K562 (cell line): ENCODE measurements at regions not wholly inside any gene's neighbourhood (a gene's known extent, or its start where the extent isn't known, plus 50 kb on each side); places are given as distances from the start of the nearest gene placed in this dataset.

Source experiments
- ATAC-seq: fragments of 200-7000 bp; cut with Tn5 transposase; 3 replicates; pipeline ENCODE4 v1.9.1; 2020; ENCODE audit warnings: moderate library complexity
- BruUV-seq: library from RNA; stranded (reverse); fragments of 400-500 nt; replicated peaks from 2 replicates; lab custom pipeline; 2021; lab: Mats Ljungman, UMichigan
- CTCF ChIA-PET: fragments of 300-600 bp; formaldehyde crosslinking; extraction: SDS; loops from one replicate; lab custom pipeline; 2021; ENCODE audit warnings: low intra/inter-chr PET ratio; lab: Yijun Ruan, JAX
- POLR2A ChIA-PET: fragments of 300-600, 350-650 bp; sonication (Branson Sonifier 250); formaldehyde crosslinking; extraction: SDS; loops from one replicate; lab custom pipeline; 2021; ENCODE audit warnings: antibody characterized with exemption, inconsistent platforms; lab: Yijun Ruan, JAX
- DNase-seq, 4 experiments: peaks; one replicate each; pipeline versions ENCODE4 v3.0.0 to v3.0.0-alpha.2; 2011 to 2018; ENCODE audit warnings: low spot score in 3 of 4, mixed read lengths in 3 of 4; ENCODE audit errors: extremely low read depth in 1 of 4
- FAIRE-seq: peaks from 2 replicates; lab custom pipeline; 2011; peaks lifted over from hg19 to GRCh38; lab: Jason Lieb, UNC
- H2AFZ ChIP-seq: 2 replicates; pipeline ENCODE4 v1.6.0; 2011; ENCODE audit warnings: low read depth, low read length, control low read depth, inconsistent platforms
- H3K27ac ChIP-seq: fragments of 200-600 bp; 3 replicates; pipeline ENCODE4 v1.8.0; 2011; ENCODE audit warnings: low read depth, mild to moderate bottlenecking, control low read depth, inconsistent platforms, low read length, moderate library complexity, mixed read lengths; ENCODE audit errors: extremely low read depth
- H3K27me3 ChIP-seq, 2 experiments: fragments of 300-600 bp in 1 of 2; 2 replicates in 1 of 2; 3 replicates in 1 of 2; pipeline versions ENCODE4 v1.6.0 to v1.8.0; 2011; ENCODE audit warnings: inconsistent platforms in 2 of 2, low read length in 2 of 2, mild to moderate bottlenecking in 1 of 2, mixed read lengths in 1 of 2, moderate library complexity in 1 of 2; ENCODE audit not compliant: control insufficient read depth in 2 of 2, insufficient read depth in 2 of 2
- H3K36me3 ChIP-seq: fragments of 300-600 bp; 3 replicates; pipeline ENCODE4 v1.8.0; 2011; ENCODE audit warnings: mild to moderate bottlenecking, low read length, inconsistent platforms; ENCODE audit not compliant: control insufficient read depth, insufficient read depth
- H3K4me1 ChIP-seq, 2 experiments: fragments of 200-600 bp in 1 of 2; replicated peaks in 1 of 2; 2 replicates in 1 of 2; 3 replicates in 1 of 2; pipeline versions ENCODE4 v1.5.1 to v1.8.0; 2011; ENCODE audit warnings: inconsistent platforms in 2 of 2, low read length in 2 of 2, mild to moderate bottlenecking in 1 of 2, mixed read lengths in 1 of 2, moderate library complexity in 1 of 2; ENCODE audit not compliant: control insufficient read depth in 2 of 2, insufficient read depth in 2 of 2
- H3K4me2 ChIP-seq: 2 replicates; pipeline ENCODE4 v1.6.1; 2011; ENCODE audit warnings: low read length, control low read depth, inconsistent platforms, mixed read lengths; ENCODE audit not compliant: insufficient read depth
- H3K4me3 ChIP-seq: fragments of 200-600 bp; sonication (generic), shearing (Covaris generic); 2 replicates; pipeline ENCODE4 v1.5.1; 2016; ENCODE audit warnings: control low read depth, inconsistent platforms
- H3K79me2 ChIP-seq: fragments of 200-600 bp; 3 replicates; pipeline ENCODE4 v1.8.0; 2011; ENCODE audit warnings: low read length, inconsistent platforms; ENCODE audit not compliant: control insufficient read depth, insufficient read depth
- H3K9ac ChIP-seq, 2 experiments: 2 replicates each; pipeline versions ENCODE4 v1.6.0 to v1.6.1; 2011; ENCODE audit warnings: low read depth in 2 of 2, low read length in 2 of 2, control low read depth in 1 of 2, inconsistent platforms in 1 of 2, mild to moderate bottlenecking in 1 of 2, mixed read lengths in 1 of 2; ENCODE audit not compliant: insufficient read depth in 1 of 2
- H3K9me1 ChIP-seq: one replicate; pipeline ENCODE4 v1.6.0; 2011; ENCODE audit warnings: inconsistent platforms, mild to moderate bottlenecking, low read length, moderate library complexity; ENCODE audit not compliant: control insufficient read depth, insufficient read depth
- H3K9me3 ChIP-seq: replicated peaks from 2 replicates; pipeline ENCODE4 v1.5.1; 2011; ENCODE audit warnings: low read depth, low read length, inconsistent platforms; ENCODE audit not compliant: control insufficient read depth, insufficient read depth
- H4K20me1 ChIP-seq: replicated peaks from 2 replicates; pipeline ENCODE4 v1.6.1; 2011; ENCODE audit warnings: low read length, inconsistent platforms, mixed read lengths; ENCODE audit not compliant: control insufficient read depth, insufficient read depth
- KDM2B ChIP-seq: fragments of 250-450 bp; sonication (Bioruptor Pico); IDR thresholded peaks from 2 replicates; pipeline ENCODE4 v1.8.0; 2021; ENCODE audit warnings: mild to moderate bottlenecking, moderate library complexity
- PCBP1 ChIP-seq: fragments of 200-400 bp; formaldehyde crosslinking; IDR thresholded peaks from 2 replicates; pipeline ENCODE4 v1.6.1; 2018; ENCODE audit warnings: mild to moderate bottlenecking, low read depth, low read length; ENCODE audit not compliant: poor library complexity, severe bottlenecking
- PRMT5 ChIP-seq: sonication (generic); formaldehyde crosslinking; IDR thresholded peaks from 2 replicates; pipeline ENCODE4 v1.5.0; 2020; ENCODE audit warnings: missing genetic modification reagents
- ZNF212 ChIP-seq: fragments of 450-650 bp; formaldehyde crosslinking; IDR thresholded peaks from 2 replicates; pipeline ENCODE4 v1.4.0; 2020; ENCODE audit warnings: mild to moderate bottlenecking
- ZNF589 ChIP-seq: fragments of 200-800 bp; sonication (Bioruptor generic); IDR thresholded peaks from 2 replicates; pipeline ENCODE4 v1.6.1; 2016; ENCODE audit warnings: low read depth, missing genetic modification characterization, missing compliant biosample characterization
- WGBS: fragments of 100-300 bp; shearing (Covaris generic); methylation state at CpG from one replicate; pipeline ENCODE4 v1.1.6; 2016; ENCODE audit warnings: low coverage, mixed read lengths; ENCODE audit not compliant: insufficient coverage; ENCODE audit errors: missing lambda C conversion rate; 5-methylcytosine and 5-hydroxymethylcytosine counted together
- in situ Hi-C: fragments of 300-500 bp; cut with MboI; formaldehyde crosslinking; loops from 4 replicates; pipeline ENCODE4 v1.15.0; 2018; ENCODE audit warnings: inconsistent platforms, mixed read lengths
- intact Hi-C: fragments of 100-400 bp; cut with micrococcal nuclease; formaldehyde crosslinking; loops from 2 replicates; pipeline ENCODE4 v1.14.2; 2022
- TF ChIP-seq, protein P1 (sequence below), 2 experiments: fragments of 450-650 bp; IDR thresholded peaks; 2 replicates each; pipeline ENCODE4 v1.6.1; 2018; ENCODE audit warnings: mild to moderate bottlenecking in 2 of 2, low read depth in 1 of 2; ENCODE audit not compliant: partially characterized antibody in 2 of 2
- TF ChIP-seq, protein P2 (sequence below): fragments of 250-450 bp; sonication (Bioruptor Pico); IDR thresholded peaks from 2 replicates; pipeline ENCODE4 v1.4.0; 2020

DNA sequence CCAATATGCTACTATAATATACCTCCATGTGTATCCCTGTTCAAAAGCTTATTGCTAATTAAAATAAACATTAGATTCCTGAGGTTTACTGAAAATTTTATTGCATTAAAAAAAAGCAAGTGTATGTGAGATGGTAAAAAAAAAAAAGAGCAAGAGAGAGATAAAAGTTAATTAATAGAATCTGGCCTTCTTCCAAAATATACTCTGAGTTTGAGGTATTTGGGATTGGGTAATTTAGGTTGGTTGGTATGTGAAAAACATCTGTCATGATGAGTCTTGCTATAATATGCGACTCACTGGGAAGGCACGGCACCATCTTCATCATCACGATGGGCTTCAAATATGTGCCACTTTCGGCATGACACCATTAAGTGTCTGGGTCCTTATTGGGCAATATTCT, 711.1 kb upstream of the SOX9 start:
- Histone ChIP-seq H3K9ac (no peak overlapping the region), H3K9me3 (no peaks in the 10 kb centered on the region; the same call in 1 of the 2 replicates), H4K20me1 (no peaks in the 10 kb centered on the region), H3K4me1 (no peaks in the 10 kb centered on the region), H2AFZ (no peak overlapping the region), H3K27me3 (no peaks in the 10 kb centered on the region), H3K4me2 (no peak overlapping the region), H3K9me1 (no peaks in the 10 kb centered on the region), H3K36me3 (no peaks in the 10 kb centered on the region), H3K27ac (no peak overlapping the region), H3K79me2 (no peaks in the 10 kb centered on the region), H3K4me3 (no peak overlapping the region)
- ChIA-PET CTCF (no interaction called here), POLR2A (no interaction called here)
- no peak for FAIRE-seq
- no peak for ATAC-seq
- WGBS = 3% methylated on average over 4 of the region's 4 CpGs
- no TSS peak for BruUV-seq
- intact Hi-C loops = no loop called here
- TF ChIP-seq PRMT5 (no peak), ZNF212 (CRISPR knock-in tag) (no peak), PCBP1 (no peak), KDM2B (no peak), ZNF589 (no peak)
- TF ChIP-seq, protein P1, sequence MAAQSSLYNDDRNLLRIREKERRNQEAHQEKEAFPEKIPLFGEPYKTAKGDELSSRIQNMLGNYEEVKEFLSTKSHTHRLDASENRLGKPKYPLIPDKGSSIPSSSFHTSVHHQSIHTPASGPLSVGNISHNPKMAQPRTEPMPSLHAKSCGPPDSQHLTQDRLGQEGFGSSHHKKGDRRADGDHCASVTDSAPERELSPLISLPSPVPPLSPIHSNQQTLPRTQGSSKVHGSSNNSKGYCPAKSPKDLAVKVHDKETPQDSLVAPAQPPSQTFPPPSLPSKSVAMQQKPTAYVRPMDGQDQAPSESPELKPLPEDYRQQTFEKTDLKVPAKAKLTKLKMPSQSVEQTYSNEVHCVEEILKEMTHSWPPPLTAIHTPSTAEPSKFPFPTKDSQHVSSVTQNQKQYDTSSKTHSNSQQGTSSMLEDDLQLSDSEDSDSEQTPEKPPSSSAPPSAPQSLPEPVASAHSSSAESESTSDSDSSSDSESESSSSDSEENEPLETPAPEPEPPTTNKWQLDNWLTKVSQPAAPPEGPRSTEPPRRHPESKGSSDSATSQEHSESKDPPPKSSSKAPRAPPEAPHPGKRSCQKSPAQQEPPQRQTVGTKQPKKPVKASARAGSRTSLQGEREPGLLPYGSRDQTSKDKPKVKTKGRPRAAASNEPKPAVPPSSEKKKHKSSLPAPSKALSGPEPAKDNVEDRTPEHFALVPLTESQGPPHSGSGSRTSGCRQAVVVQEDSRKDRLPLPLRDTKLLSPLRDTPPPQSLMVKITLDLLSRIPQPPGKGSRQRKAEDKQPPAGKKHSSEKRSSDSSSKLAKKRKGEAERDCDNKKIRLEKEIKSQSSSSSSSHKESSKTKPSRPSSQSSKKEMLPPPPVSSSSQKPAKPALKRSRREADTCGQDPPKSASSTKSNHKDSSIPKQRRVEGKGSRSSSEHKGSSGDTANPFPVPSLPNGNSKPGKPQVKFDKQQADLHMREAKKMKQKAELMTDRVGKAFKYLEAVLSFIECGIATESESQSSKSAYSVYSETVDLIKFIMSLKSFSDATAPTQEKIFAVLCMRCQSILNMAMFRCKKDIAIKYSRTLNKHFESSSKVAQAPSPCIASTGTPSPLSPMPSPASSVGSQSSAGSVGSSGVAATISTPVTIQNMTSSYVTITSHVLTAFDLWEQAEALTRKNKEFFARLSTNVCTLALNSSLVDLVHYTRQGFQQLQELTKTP (IDR thresholded peaks at IDR 0.05; ENCODE audit: low read depth in 1 of 2, partially characterized antibody in 2 of 2) = no peak
- TF ChIP-seq, protein P2, sequence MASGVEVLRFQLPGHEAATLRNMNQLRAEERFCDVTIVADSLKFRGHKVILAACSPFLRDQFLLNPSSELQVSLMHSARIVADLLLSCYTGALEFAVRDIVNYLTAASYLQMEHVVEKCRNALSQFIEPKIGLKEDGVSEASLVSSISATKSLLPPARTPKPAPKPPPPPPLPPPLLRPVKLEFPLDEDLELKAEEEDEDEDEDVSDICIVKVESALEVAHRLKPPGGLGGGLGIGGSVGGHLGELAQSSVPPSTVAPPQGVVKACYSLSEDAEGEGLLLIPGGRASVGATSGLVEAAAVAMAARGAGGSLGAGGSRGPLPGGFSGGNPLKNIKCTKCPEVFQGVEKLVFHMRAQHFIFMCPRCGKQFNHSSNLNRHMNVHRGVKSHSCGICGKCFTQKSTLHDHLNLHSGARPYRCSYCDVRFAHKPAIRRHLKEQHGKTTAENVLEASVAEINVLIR = no peak
- in situ Hi-C loops = no loop called here
- DNase-seq = no peak
